SK-N-SH (cell line): ENCODE measurements at regions not wholly inside any gene's neighbourhood (a gene's known extent, or its start where the extent isn't known, plus 50 kb on each side); places are given as distances from the start of the nearest gene placed in this dataset.
"Not testable (repeated sequence)": the region's sequence is repeated elsewhere in the genome, so short reads cannot be mapped to it uniquely, and the experiment has no call there.

ENCODE experiments used
- CTCF ChIA-PET: fragments of 300-600, 350-600 bp; formaldehyde crosslinking; extraction: SDS; loops from one replicate; lab custom pipeline; 2021; lab: Yijun Ruan, JAX
- POLR2A ChIA-PET: fragments of 350-600 bp; sonication (Branson Sonifier 250); formaldehyde crosslinking; extraction: SDS; loops from one replicate; lab custom pipeline; 2020; ENCODE audit warnings: antibody characterized with exemption, inconsistent platforms; lab: Yijun Ruan, JAX
- DNase-seq: peaks from one replicate; pipeline ENCODE4 v3.0.0; 2012
- H2AFZ ChIP-seq: fragments of 200-600 bp; sonication (generic); 2 replicates; pipeline ENCODE4 v1.8.1; 2016; ENCODE audit warnings: antibody characterized with exemption, mild to moderate bottlenecking, low read depth
- H3F3A ChIP-seq: fragments of 200-600 bp; sonication (generic); replicated peaks from 2 replicates; pipeline ENCODE3; 2016; ENCODE audit warnings: antibody characterized with exemption, mild to moderate bottlenecking; ENCODE audit not compliant: insufficient read depth
- H3K27ac ChIP-seq, 2 experiments: fragments of 200-500 bp in 1 of 2; fragments of 200-600 bp in 1 of 2; sonication (Bioruptor generic) in 1 of 2; sonication (generic), shearing (Covaris generic) in 1 of 2; 2 replicates each; pipeline versions ENCODE4 v1.5.1 to v1.6.1; 2014 to 2016; ENCODE audit warnings: low read depth in 2 of 2, inconsistent platforms in 1 of 2, low read length in 1 of 2, mild to moderate bottlenecking in 1 of 2, mixed read lengths in 1 of 2
- H3K27me3 ChIP-seq: fragments of 200-600 bp; sonication (generic), shearing (Covaris generic); 2 replicates; pipeline ENCODE4 v1.6.1; 2016; ENCODE audit warnings: mixed run types; ENCODE audit not compliant: insufficient read depth
- H3K36me3 ChIP-seq, 2 experiments: fragments of 200-500 bp in 1 of 2; fragments of 200-600 bp in 1 of 2; sonication (Bioruptor generic) in 1 of 2; sonication (generic) in 1 of 2; replicated peaks in 1 of 2; 2 replicates each; pipeline versions ENCODE3 to v1.5.1; 2014 to 2016; ENCODE audit warnings: low read length in 1 of 2, mild to moderate bottlenecking in 1 of 2; ENCODE audit not compliant: insufficient read depth in 2 of 2, control insufficient read depth in 1 of 2
- H3K4me1 ChIP-seq, 2 experiments: fragments of 200-500 bp in 1 of 2; fragments of 200-600 bp in 1 of 2; sonication (Bioruptor generic) in 1 of 2; sonication (generic), shearing (Covaris generic) in 1 of 2; 2 replicates each; pipeline versions ENCODE4 v1.5.1 to v1.6.1; 2014 to 2016; ENCODE audit warnings: low read depth in 1 of 2, low read length in 1 of 2, mixed run types in 1 of 2; ENCODE audit not compliant: insufficient read depth in 2 of 2, control insufficient read depth in 1 of 2
- H3K4me2 ChIP-seq: fragments of 200-600 bp; sonication (generic), shearing (Covaris generic); 2 replicates; pipeline ENCODE4 v1.6.1; 2017; ENCODE audit warnings: mixed run types
- H3K4me3 ChIP-seq, 2 experiments: fragments of 200-500 bp in 1 of 2; fragments of 200-600 bp in 1 of 2; sonication (Bioruptor generic) in 1 of 2; sonication (generic), shearing (Covaris generic) in 1 of 2; 2 replicates each; pipeline versions ENCODE4 v1.5.1 to v1.8.1; 2014 to 2016; ENCODE audit warnings: low read depth in 2 of 2, inconsistent platforms in 1 of 2, low read length in 1 of 2, mild to moderate bottlenecking in 1 of 2, mixed read lengths in 1 of 2, moderate library complexity in 1 of 2
- H3K79me2 ChIP-seq: fragments of 200-600 bp; sonication (generic); 2 replicates; pipeline ENCODE4 v1.8.1; 2017; ENCODE audit warnings: mild to moderate bottlenecking; ENCODE audit not compliant: insufficient read depth
- H3K9ac ChIP-seq: fragments of 200-600 bp; sonication (generic); 2 replicates; pipeline ENCODE4 v1.6.1; 2017; ENCODE audit warnings: mixed run types
- H3K9me2 ChIP-seq: fragments of 200-600 bp; sonication (generic); 2 replicates; pipeline ENCODE4 v1.6.1; 2017; ENCODE audit warnings: mixed run types
- H3K9me3 ChIP-seq: fragments of 200-600 bp; sonication (generic); 2 replicates; pipeline ENCODE4 v1.6.1; 2017; ENCODE audit warnings: mixed run types, mild to moderate bottlenecking, moderate library complexity
- H4K20me1 ChIP-seq: fragments of 200-600 bp; sonication (generic); 2 replicates; pipeline ENCODE4 v1.6.1; 2017; ENCODE audit warnings: mild to moderate bottlenecking, mixed run types; ENCODE audit not compliant: insufficient read depth
- CTCF ChIP-seq: fragments of 200-600 bp; sonication (generic); IDR thresholded peaks from 2 replicates; pipeline ENCODE4 v1.6.1; 2017; ENCODE audit warnings: antibody characterized with exemption, mild to moderate bottlenecking, moderate library complexity
- ELF1 ChIP-seq: IDR thresholded peaks from 2 replicates; pipeline ENCODE4 v1.4.0; 2012
- FOXJ3 ChIP-seq: sonication (generic); formaldehyde crosslinking; IDR thresholded peaks from 2 replicates; pipeline ENCODE4 v1.5.1; 2020; ENCODE audit warnings: mild to moderate bottlenecking, missing genetic modification reagents
- IRF3 ChIP-seq: fragments of 150-350 bp; IDR thresholded peaks from 2 replicates; pipeline ENCODE4 v1.6.1; 2016; ENCODE audit warnings: mild to moderate bottlenecking, low read depth, low read length
- JUND ChIP-seq: IDR thresholded peaks from 2 replicates; pipeline ENCODE4 v1.4.0; 2012
- NFIC ChIP-seq: IDR thresholded peaks from 2 replicates; pipeline ENCODE4 v1.4.0; 2012; ENCODE audit warnings: borderline replicate concordance
- POLR2AphosphoS5 ChIP-seq: IDR thresholded peaks from 2 replicates; pipeline ENCODE4 v1.6.1; 2012; ENCODE audit warnings: low read depth, low read length
- RAD21 ChIP-seq: IDR thresholded peaks from 2 replicates; pipeline ENCODE4 v1.6.1; 2012; ENCODE audit warnings: mild to moderate bottlenecking, low read length
- RCOR1 ChIP-seq: fragments of 150-350 bp; IDR thresholded peaks from 2 replicates; pipeline ENCODE4 v1.6.1; 2017; ENCODE audit warnings: antibody characterized with exemption, low read length
- ZBTB33 ChIP-seq: IDR thresholded peaks from 2 replicates; pipeline ENCODE4 v1.4.0; 2012; ENCODE audit warnings: low read depth, borderline replicate concordance
- WGBS: methylation state at CpG from one replicate; pipeline ENCODE4 v1.1.6; 2017; ENCODE audit warnings: low lambda C conversion rate; 5-methylcytosine and 5-hydroxymethylcytosine counted together

- no peak for TF ChIP-seq RCOR1
- no peak for TF ChIP-seq NFIC
- TF ChIP-seq CTCF, result no peak
- TF ChIP-seq, all 33 proteins: peak for 0
Measured at GRCh38 chr21:25449950-25450349, 157.3 kb downstream of the MRPL39 start (continued).

GRCh38 chr21:25441835-25442234 lies 165.4 kb downstream of the MRPL39 start:
- WGBS, result 16% methylated on average over 2 of the region's 2 CpGs
- Histone ChIP-seq H3K9me2 (no peaks in the 10 kb centered on the region), H3K4me2 (no peak overlapping the region), H3F3A (no peaks in the 10 kb centered on the region), H3K36me3 (no peaks in the 10 kb centered on the region), H3K9me3 (no peaks in the 10 kb centered on the region), H3K9ac (no peak overlapping the region), H3K27ac (no peak overlapping the region), H3K27me3 (no peaks in the 10 kb centered on the region), H2AFZ (no peak overlapping the region), H3K79me2 (no peaks in the 10 kb centered on the region), H4K20me1 (no peaks in the 10 kb centered on the region), H3K4me1 (no peaks in the 10 kb centered on the region), H3K4me3 (no peak overlapping the region)
- ChIA-PET POLR2A (no interaction called here), CTCF (interaction anchor here (0.7 to 1.3 kb wide), 2 partner anchors 12 to 24 kb away, joined by 3 read pairs; no protein-coding TSS in a partner anchor)
- TF ChIP-seq FOXJ3 (CRISPR knock-in tag), result no peak
- TF ChIP-seq RAD21, result no peak
- no peak for TF ChIP-seq POLR2AphosphoS5
- TF ChIP-seq JUND, result no peak
- no peak for TF ChIP-seq ELF1
- DNase-seq, result no peak

GRCh38 chr21:25437465-25437864 lies 169.8 kb downstream of the MRPL39 start:
- H3K27me3 ChIP-seq, H3F3A ChIP-seq, H3K9me2 ChIP-seq, H3K4me2 ChIP-seq, H3K79me2 ChIP-seq, H3K4me3 ChIP-seq, H3K36me3 ChIP-seq, H3K4me1 ChIP-seq, POLR2A ChIA-PET, H3K9me3 ChIP-seq, H4K20me1 ChIP-seq, DNase-seq, CTCF ChIA-PET, H3K27ac ChIP-seq, H2AFZ ChIP-seq, H3K9ac ChIP-seq: not testable (repeated sequence)
- 12% methylated on average over 2 of the region's 2 CpGs for WGBS

GRCh38 chr21:25428537-25428936 lies 178.7 kb downstream of the MRPL39 start:
- POLR2A ChIA-PET, result no interaction called here
- Histone ChIP-seq H3K27ac (no peak overlapping the region), H3K4me3 (no peak overlapping the region)
- TF ChIP-seq RCOR1 (no peak), ZBTB33 (no peak), IRF3 (no peak), RAD21 (no peak)
- TF ChIP-seq, all 33 proteins: peak for 0
- no peaks in the 10 kb centered on the region for H3F3A ChIP-seq
- CTCF ChIA-PET, result no interaction called here
- H3K27me3 ChIP-seq, result no peaks in the 10 kb centered on the region
- no peaks in the 10 kb centered on the region for H3K36me3 ChIP-seq
- no peaks in the 10 kb centered on the region for H4K20me1 ChIP-seq
- H2AFZ ChIP-seq, result 0 out of 2 replicates have a peak overlapping the region, but pooled peaks have one; percentile 21
- H3K79me2 ChIP-seq, result no peaks in the 10 kb centered on the region
- H3K9me2 ChIP-seq, result no peaks in the 10 kb centered on the region
- no peak overlapping the region for H3K4me2 ChIP-seq
- H3K9me3 ChIP-seq, result no peaks in the 10 kb centered on the region
- no peak overlapping the region for H3K9ac ChIP-seq
- DNase-seq, result no peak
- no peaks in the 10 kb centered on the region for H3K4me1 ChIP-seq
